OCI-LY1 (cell line): ENCODE measurements at regions not wholly inside any gene's neighbourhood (a gene's known extent, or its start where the extent isn't known, plus 50 kb on each side); places are given as distances from the start of the nearest gene placed in this dataset.

ENCODE experiments used
- H2AFZ ChIP-seq: fragments of 200-600 bp; sonication (generic), shearing (Covaris generic); 2 replicates; pipeline ENCODE4 v1.6.0; 2014; ENCODE audit warnings: antibody characterized with exemption, mild to moderate bottlenecking, low read length
- H3F3A ChIP-seq: fragments of 200-600 bp; sonication (generic), shearing (Covaris generic); 2 replicates; pipeline ENCODE4 v1.6.0; 2014; ENCODE audit warnings: mild to moderate bottlenecking, antibody characterized with exemption, low read length, moderate library complexity; ENCODE audit not compliant: insufficient read depth
- H3K27ac ChIP-seq: fragments of 200-600 bp; sonication (generic); 2 replicates; pipeline ENCODE4 v1.5.1; 2014; ENCODE audit warnings: low read length, mixed run types, mild to moderate bottlenecking, low read depth; ENCODE audit not compliant: poor library complexity, severe bottlenecking
- H3K27me3 ChIP-seq: fragments of 200-600 bp; sonication (generic); 2 replicates; pipeline ENCODE4 v1.6.0; 2014; ENCODE audit warnings: antibody characterized with exemption, mild to moderate bottlenecking, low read length, moderate library complexity; ENCODE audit not compliant: insufficient read depth
- H3K36me3 ChIP-seq: fragments of 200-600 bp; sonication (generic); 2 replicates; pipeline ENCODE4 v1.6.1; 2014; ENCODE audit warnings: mild to moderate bottlenecking, antibody characterized with exemption, low read length, moderate library complexity, mixed read lengths; ENCODE audit not compliant: insufficient read depth
- H3K4me1 ChIP-seq: fragments of 200-600 bp; sonication (generic); 2 replicates; pipeline ENCODE4 v1.5.1; 2014; ENCODE audit warnings: mild to moderate bottlenecking, low read length, moderate library complexity; ENCODE audit not compliant: insufficient read depth, severe bottlenecking
- H3K4me2 ChIP-seq: fragments of 200-600 bp; sonication (generic), shearing (Covaris generic); 2 replicates; pipeline ENCODE4 v1.6.1; 2014; ENCODE audit warnings: low read length
- H3K4me3 ChIP-seq: fragments of 200-600 bp; sonication (generic); 2 replicates; pipeline ENCODE4 v1.5.1; 2014; ENCODE audit warnings: low read length, low read depth, mild to moderate bottlenecking, mixed read lengths; ENCODE audit not compliant: poor library complexity, severe bottlenecking
- H3K79me2 ChIP-seq: fragments of 200-600 bp; shearing (Covaris generic); 2 replicates; pipeline ENCODE4 v1.6.1; 2016; ENCODE audit warnings: mixed run types, low read length, mixed read lengths; ENCODE audit not compliant: insufficient read depth
- H3K9ac ChIP-seq: fragments of 200-600 bp; sonication (generic), shearing (Covaris generic); 2 replicates; pipeline ENCODE4 v1.6.1; 2014; ENCODE audit warnings: mild to moderate bottlenecking, low read length, mixed read lengths
- H3K9me2 ChIP-seq: fragments of 200-600 bp; sonication (generic), shearing (Covaris generic); 2 replicates; pipeline ENCODE4 v1.6.1; 2014; ENCODE audit warnings: low read depth, mild to moderate bottlenecking, low read length, mixed read lengths
- H3K9me3 ChIP-seq: fragments of 200-600 bp; shearing (Covaris generic); 2 replicates; pipeline ENCODE4 v1.6.1; 2014; ENCODE audit warnings: low read length, mixed read lengths
- H4K20me1 ChIP-seq: fragments of 200-600 bp; sonication (generic), shearing (Covaris generic); 2 replicates; pipeline ENCODE4 v1.6.0; 2016; ENCODE audit warnings: mild to moderate bottlenecking, low read length; ENCODE audit not compliant: insufficient read depth
- EZH2 ChIP-seq: fragments of 200-600 bp; sonication (generic), shearing (Covaris generic); IDR thresholded peaks from 2 replicates; pipeline ENCODE4 v1.8.0; 2017; ENCODE audit warnings: borderline replicate concordance, mixed run types, mild to moderate bottlenecking, antibody characterized with exemption, low read length, moderate library complexity, mixed read lengths
- TF ChIP-seq, protein P1 (sequence below): fragments of 200-600 bp; sonication (generic), shearing (Covaris generic); IDR thresholded peaks from 2 replicates; pipeline ENCODE4 v1.5.1; 2017; ENCODE audit warnings: mild to moderate bottlenecking, antibody characterized with exemption, low read length, moderate library complexity, mixed read lengths

DNA sequence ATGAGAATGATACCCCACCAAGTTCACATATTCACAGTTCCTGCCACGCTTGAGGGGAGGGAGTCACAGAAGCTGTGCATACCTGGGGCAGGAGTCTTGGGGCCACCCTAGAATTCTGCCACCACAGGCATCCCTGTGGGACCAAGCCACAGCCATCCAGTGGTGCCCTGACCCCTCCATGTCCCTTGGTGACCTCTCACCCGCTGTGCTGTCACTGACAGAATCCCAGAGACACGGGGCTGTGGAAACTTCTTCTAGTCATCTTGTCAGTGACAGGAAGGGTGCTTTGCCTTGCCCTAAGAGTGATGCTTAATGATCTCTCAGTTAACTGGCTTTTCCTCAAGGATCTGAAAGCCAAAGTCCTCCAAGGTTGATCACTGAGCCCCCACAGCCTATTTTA, 58.4 kb upstream of the UQCRFS1 start:
- Histone ChIP-seq H3K9me3 (no peaks in the 10 kb centered on the region), H4K20me1 (no peaks in the 10 kb centered on the region), H3F3A (no peaks in the 10 kb centered on the region), H3K79me2 (no peaks in the 10 kb centered on the region), H3K4me3 (no peak overlapping the region), H3K4me1 (no peaks in the 10 kb centered on the region), H3K27me3 (no peaks in the 10 kb centered on the region; the same call in 1 of the 2 replicates), H3K36me3 (no peaks in the 10 kb centered on the region), H3K9ac (no peak overlapping the region), H3K27ac (no peak overlapping the region), H3K9me2 (no peaks in the 10 kb centered on the region), H2AFZ (no peak overlapping the region), H3K4me2 (no peak overlapping the region)
- no peak for TF ChIP-seq EZH2
- TF ChIP-seq, protein P1, sequence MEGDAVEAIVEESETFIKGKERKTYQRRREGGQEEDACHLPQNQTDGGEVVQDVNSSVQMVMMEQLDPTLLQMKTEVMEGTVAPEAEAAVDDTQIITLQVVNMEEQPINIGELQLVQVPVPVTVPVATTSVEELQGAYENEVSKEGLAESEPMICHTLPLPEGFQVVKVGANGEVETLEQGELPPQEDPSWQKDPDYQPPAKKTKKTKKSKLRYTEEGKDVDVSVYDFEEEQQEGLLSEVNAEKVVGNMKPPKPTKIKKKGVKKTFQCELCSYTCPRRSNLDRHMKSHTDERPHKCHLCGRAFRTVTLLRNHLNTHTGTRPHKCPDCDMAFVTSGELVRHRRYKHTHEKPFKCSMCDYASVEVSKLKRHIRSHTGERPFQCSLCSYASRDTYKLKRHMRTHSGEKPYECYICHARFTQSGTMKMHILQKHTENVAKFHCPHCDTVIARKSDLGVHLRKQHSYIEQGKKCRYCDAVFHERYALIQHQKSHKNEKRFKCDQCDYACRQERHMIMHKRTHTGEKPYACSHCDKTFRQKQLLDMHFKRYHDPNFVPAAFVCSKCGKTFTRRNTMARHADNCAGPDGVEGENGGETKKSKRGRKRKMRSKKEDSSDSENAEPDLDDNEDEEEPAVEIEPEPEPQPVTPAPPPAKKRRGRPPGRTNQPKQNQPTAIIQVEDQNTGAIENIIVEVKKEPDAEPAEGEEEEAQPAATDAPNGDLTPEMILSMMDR, result no peak

- no peak overlapping the region for H3K4me2 ChIP-seq
- H3K9me2 ChIP-seq, result no peaks in the 10 kb centered on the region
- no peaks in the 10 kb centered on the region for H3K79me2 ChIP-seq
- TF ChIP-seq, protein P1, result no peak
- TF ChIP-seq EZH2, result no peak
- no peak overlapping the region for H3K9ac ChIP-seq
- no peaks in the 10 kb centered on the region for H3K4me1 ChIP-seq
- H3K27ac ChIP-seq, result no peak overlapping the region
- no peaks in the 10 kb centered on the region for H4K20me1 ChIP-seq
- no peaks in the 10 kb centered on the region for H3K36me3 ChIP-seq
- H3K4me3 ChIP-seq, result no peak overlapping the region
- H2AFZ ChIP-seq, result no peak overlapping the region
- no peaks in the 10 kb centered on the region for H3K27me3 ChIP-seq
- H3F3A ChIP-seq, result no peaks in the 10 kb centered on the region
- H3K9me3 ChIP-seq, result no peaks in the 10 kb centered on the region
Measured at GRCh38 chr19:29271911-29272310, 59.0 kb upstream of the UQCRFS1 start.

DNA sequence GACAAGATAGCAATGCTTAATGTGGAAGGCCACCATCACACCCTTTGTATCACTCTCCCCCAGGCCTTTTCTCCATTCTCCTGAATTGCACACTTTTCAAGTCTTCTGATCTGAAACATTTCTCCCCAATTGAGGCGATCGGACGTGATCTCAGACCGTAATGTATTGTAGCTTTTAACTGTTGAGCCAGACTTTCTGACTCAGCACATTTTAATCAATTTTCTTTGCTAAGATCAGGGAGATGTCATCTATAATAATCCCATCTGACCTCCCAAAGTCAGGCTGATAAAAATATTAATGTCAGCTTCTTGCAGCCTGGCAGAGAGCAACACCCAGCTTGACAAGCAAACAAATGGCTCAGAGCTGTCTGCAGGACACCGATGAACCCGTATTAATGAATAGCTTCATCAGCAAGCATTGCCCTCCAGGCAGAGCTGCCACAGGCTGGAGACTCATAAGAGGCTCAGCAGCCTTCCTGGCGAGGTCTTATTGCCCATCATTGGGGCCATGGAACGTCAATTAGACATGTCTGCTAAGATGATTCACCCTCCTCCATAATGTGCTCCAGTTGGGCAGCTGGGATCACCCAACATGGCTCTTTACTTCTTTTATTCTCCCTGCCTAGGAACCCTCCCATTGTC, 60.2 kb upstream of the UQCRFS1 start:
- H3K36me3 ChIP-seq, result no peaks in the 10 kb centered on the region
- H3F3A ChIP-seq, result no peaks in the 10 kb centered on the region
- H3K4me1 ChIP-seq, result no peaks in the 10 kb centered on the region
- no peaks in the 10 kb centered on the region for H3K9me3 ChIP-seq
- no peaks in the 10 kb centered on the region for H3K27me3 ChIP-seq
- no peak overlapping the region for H3K9ac ChIP-seq
- H2AFZ ChIP-seq, result no peak overlapping the region
- no peak overlapping the region for H3K4me3 ChIP-seq
- no peak overlapping the region for H3K27ac ChIP-seq
- TF ChIP-seq, protein P1, result no peak
- TF ChIP-seq EZH2, result no peak
- no peaks in the 10 kb centered on the region for H4K20me1 ChIP-seq
- no peak overlapping the region for H3K4me2 ChIP-seq
- H3K9me2 ChIP-seq, result no peaks in the 10 kb centered on the region
- H3K79me2 ChIP-seq, result no peaks in the 10 kb centered on the region
